Stomach (tissue), 4 donors: ENCODE measurements at regions not wholly inside any gene's neighbourhood (a gene's known extent, or its start where the extent isn't known, plus 50 kb on each side); places are given as distances from the start of the nearest gene placed in this dataset.

Source experiments
- POLR2A ChIP-seq, 4 donors: fragments of 450-650 bp; IDR thresholded peaks; one replicate each; pipeline ENCODE4 v1.6.1; 2016; ENCODE audit warnings: antibody characterized with exemption in 4 of 4, control low read depth in 2 of 4, mild to moderate bottlenecking in 1 of 4, moderate library complexity in 1 of 4
- TF ChIP-seq, protein P1 (sequence below), 7 experiments: fragments of 450-650 bp in 4 of 7; fragments of 200-600 bp in 3 of 7; sonication (generic) in 3 of 7; IDR thresholded peaks; one replicate each; pipeline ENCODE4 v1.5.1; 2016 to 2019; ENCODE audit warnings: antibody characterized with exemption in 7 of 7, control low read depth in 2 of 7, mild to moderate bottlenecking in 1 of 7

- TF ChIP-seq, protein P1, sequence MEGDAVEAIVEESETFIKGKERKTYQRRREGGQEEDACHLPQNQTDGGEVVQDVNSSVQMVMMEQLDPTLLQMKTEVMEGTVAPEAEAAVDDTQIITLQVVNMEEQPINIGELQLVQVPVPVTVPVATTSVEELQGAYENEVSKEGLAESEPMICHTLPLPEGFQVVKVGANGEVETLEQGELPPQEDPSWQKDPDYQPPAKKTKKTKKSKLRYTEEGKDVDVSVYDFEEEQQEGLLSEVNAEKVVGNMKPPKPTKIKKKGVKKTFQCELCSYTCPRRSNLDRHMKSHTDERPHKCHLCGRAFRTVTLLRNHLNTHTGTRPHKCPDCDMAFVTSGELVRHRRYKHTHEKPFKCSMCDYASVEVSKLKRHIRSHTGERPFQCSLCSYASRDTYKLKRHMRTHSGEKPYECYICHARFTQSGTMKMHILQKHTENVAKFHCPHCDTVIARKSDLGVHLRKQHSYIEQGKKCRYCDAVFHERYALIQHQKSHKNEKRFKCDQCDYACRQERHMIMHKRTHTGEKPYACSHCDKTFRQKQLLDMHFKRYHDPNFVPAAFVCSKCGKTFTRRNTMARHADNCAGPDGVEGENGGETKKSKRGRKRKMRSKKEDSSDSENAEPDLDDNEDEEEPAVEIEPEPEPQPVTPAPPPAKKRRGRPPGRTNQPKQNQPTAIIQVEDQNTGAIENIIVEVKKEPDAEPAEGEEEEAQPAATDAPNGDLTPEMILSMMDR (IDR thresholded peaks at IDR 0.05) = no peak
- TF ChIP-seq POLR2A (IDR thresholded peaks at IDR 0.05) = no peak
Measured at GRCh38 chr5:110878115-110878514, 139.3 kb downstream of the SLC25A46 start.
